B cell (primary cell): ENCODE measurements at regions not wholly inside any gene's neighbourhood (a gene's known extent, or its start where the extent isn't known, plus 50 kb on each side); places are given as distances from the start of the nearest gene placed in this dataset.

Experiments
- ATAC-seq: fragments of 200-7000 bp; cut with Tn5 transposase; one replicate; pipeline ENCODE4 v1.10.0; 2021; ENCODE audit warnings: low read depth, mild to moderate bottlenecking, moderate number of reproducible peaks, moderate library complexity
- CTCF ChIA-PET: fragments of 350-600 bp; sonication (Branson Sonifier 250); formaldehyde crosslinking; loops from one replicate; lab custom pipeline; 2021; ENCODE audit warnings: antibody characterized with exemption, inconsistent platforms; lab: Charles Lee
- POLR2A ChIA-PET: fragments of 350-600 bp; sonication (Branson Sonifier 250); formaldehyde crosslinking; loops from one replicate; lab custom pipeline; 2021; ENCODE audit warnings: antibody characterized with exemption; lab: Charles Lee
- DNase-seq: peaks from one replicate; pipeline ENCODE4 v3.0.0; 2013
- H2AFZ ChIP-seq: 2 replicates; pipeline ENCODE4 v1.6.1; 2012; ENCODE audit warnings: mild to moderate bottlenecking, low read depth, low read length; ENCODE audit not compliant: insufficient read depth, poor library complexity, severe bottlenecking
- H3K27ac ChIP-seq, 2 donors: 1 replicate in 1 of 2; 2 replicates in 1 of 2; pipeline ENCODE4 v1.5.1; 2012 to 2013; ENCODE audit warnings: low read length in 2 of 2, mild to moderate bottlenecking in 2 of 2, moderate library complexity in 1 of 2
- H3K27me3 ChIP-seq, 4 experiments: fragments of 200-600 bp in 1 of 4; sonication (generic) in 1 of 4; replicated peaks in 1 of 4; 1 replicate in 2 of 4; 2 replicates in 2 of 4; pipeline versions ENCODE4 v1.6.1 to v1.7.0; 2013 to 2016; ENCODE audit warnings: low read length in 3 of 4, mild to moderate bottlenecking in 2 of 4, mixed read lengths in 1 of 4, moderate library complexity in 1 of 4; ENCODE audit not compliant: insufficient read depth in 4 of 4, control insufficient read depth in 3 of 4; ENCODE audit errors: control extremely low read depth in 1 of 4
- H3K36me3 ChIP-seq, 2 experiments: replicated peaks in 1 of 2; 1 replicate in 1 of 2; 2 replicates in 1 of 2; pipeline versions ENCODE4 v1.6.1 to v1.7.1; 2013; ENCODE audit warnings: low read length in 1 of 2; ENCODE audit not compliant: insufficient read depth in 2 of 2, control insufficient read depth in 1 of 2; ENCODE audit errors: control extremely low read depth in 1 of 2, extremely low read depth in 1 of 2
- H3K4me1 ChIP-seq, 2 donors: fragments of 200-600 bp in 1 of 2; sonication (generic) in 1 of 2; 1 replicate in 1 of 2; 2 replicates in 1 of 2; pipeline versions ENCODE4 v1.5.1 to v1.6.1; 2013 to 2017; ENCODE audit warnings: low read length in 2 of 2; ENCODE audit not compliant: control insufficient read depth in 2 of 2, insufficient read depth in 2 of 2
- H3K4me2 ChIP-seq: replicated peaks from 2 replicates; pipeline ENCODE3; 2012; ENCODE audit warnings: mild to moderate bottlenecking, low read depth, low read length; ENCODE audit not compliant: poor library complexity, severe bottlenecking
- H3K4me3 ChIP-seq, 5 experiments: fragments of 200-600 bp in 1 of 5; sonication (generic) in 1 of 5; 1 replicate in 3 of 5; 2 replicates in 2 of 5; pipeline versions ENCODE4 v1.5.1 to v1.7.0; 2011 to 2016; ENCODE audit warnings: low read length in 4 of 5, mild to moderate bottlenecking in 4 of 5, low read depth in 2 of 5, control low read depth in 1 of 5, moderate library complexity in 1 of 5; ENCODE audit not compliant: insufficient read depth in 1 of 5; ENCODE audit errors: control extremely low read depth in 1 of 5, extremely low read depth in 1 of 5
- H3K79me2 ChIP-seq: fragments of 200-600 bp; sonication (generic); one replicate; pipeline ENCODE4 v1.6.0; 2016; ENCODE audit warnings: low read length; ENCODE audit not compliant: control insufficient read depth, insufficient read depth
- H3K9ac ChIP-seq: fragments of 200-600 bp; sonication (generic); 2 replicates; pipeline ENCODE4 v1.6.1; 2017; ENCODE audit warnings: mild to moderate bottlenecking, low read length, moderate library complexity
- H3K9me3 ChIP-seq, 3 donors: one replicate each; pipeline versions ENCODE4 v1.6.1 to v1.7.1; 2013; ENCODE audit warnings: low read length in 2 of 3; ENCODE audit not compliant: control insufficient read depth in 2 of 3, insufficient read depth in 1 of 3; ENCODE audit errors: control extremely low read depth in 1 of 3
- H4K20me1 ChIP-seq: 2 replicates; pipeline ENCODE4 v1.6.0; 2012; ENCODE audit warnings: mild to moderate bottlenecking, low read length; ENCODE audit not compliant: insufficient read depth, control insufficient read depth, poor library complexity, severe bottlenecking
- H3K27ac Mint-ChIP-seq: one replicate; pipeline ENCODE4 v1.8.0; 2021; ENCODE audit warnings: mixed read lengths
- H3K27me3 Mint-ChIP-seq: one replicate; pipeline ENCODE4 v1.8.0; 2021; ENCODE audit warnings: mixed read lengths
- H3K4me1 Mint-ChIP-seq: one replicate; pipeline ENCODE4 v1.8.0; 2021; ENCODE audit warnings: mixed read lengths
- H3K4me3 Mint-ChIP-seq: one replicate; pipeline ENCODE4 v1.8.0; 2021; ENCODE audit warnings: mixed read lengths
- H3K9me3 Mint-ChIP-seq: one replicate; pipeline ENCODE4 v1.8.0; 2022; ENCODE audit warnings: mixed read lengths; ENCODE audit not compliant: insufficient read depth
- CTCF ChIP-seq: fragments of 200-600 bp; IDR thresholded peaks from one replicate; pipeline ENCODE4 v1.8.0; 2022; ENCODE audit warnings: antibody characterized with exemption, mild to moderate bottlenecking
- EZH2 ChIP-seq: IDR thresholded peaks from 2 replicates; pipeline ENCODE4 v1.6.1; 2012; ENCODE audit warnings: borderline replicate concordance, low read depth, mild to moderate bottlenecking, moderate library complexity, low read length; ENCODE audit not compliant: insufficient read depth, poor library complexity, severe bottlenecking
- WGBS: methylation state at CpG from one replicate; pipeline ENCODE4 v1.1.5; 2013; ENCODE audit warnings: missing lambda C conversion rate; ENCODE audit not compliant: insufficient coverage; 5-methylcytosine and 5-hydroxymethylcytosine counted together
- intact Hi-C: fragments of 100-400 bp; cut with micrococcal nuclease; formaldehyde crosslinking; loops from one replicate; pipeline ENCODE4 v1.10.0; 2022

GRCh38 chr2:173669888-173670287, 295.3 kb downstream of the SP3 start:
- no peaks in the 10 kb centered on the region for H3K4me1 ChIP-seq
- no peak overlapping the region for H3K4me2 ChIP-seq
- peaks cover 0 to 13% (median 2%) of the 10 kb centered on the region in 4 experiments for H3K27me3 ChIP-seq
- TF ChIP-seq CTCF = no peak
- TF ChIP-seq EZH2 = no peak
- no peak for ATAC-seq
- ChIA-PET CTCF (no interaction called here), POLR2A (no interaction called here)
- peaks cover 26% of the 10 kb centered on the region for H3K27me3 Mint-ChIP-seq
- H2AFZ ChIP-seq = no peak overlapping the region
- no peaks in the 10 kb centered on the region for H3K9me3 ChIP-seq
- H3K9me3 Mint-ChIP-seq = no peaks in the 10 kb centered on the region
- no peaks in the 10 kb centered on the region for H3K36me3 ChIP-seq
- no peak overlapping the region for H3K27ac ChIP-seq
- no peak overlapping the region for H3K4me3 ChIP-seq
- intact Hi-C loops = no loop called here
- H3K4me1 Mint-ChIP-seq = no peaks in the 10 kb centered on the region
- H3K79me2 ChIP-seq = no peaks in the 10 kb centered on the region
- H3K4me3 Mint-ChIP-seq = no peak overlapping the region
- H3K9ac ChIP-seq = no peak overlapping the region
- H3K27ac Mint-ChIP-seq = no peak overlapping the region
- H4K20me1 ChIP-seq = no peaks in the 10 kb centered on the region
- DNase-seq = no peak

GRCh38 chr2:173672573-173673340, 292.4 kb downstream of the SP3 start:
- ChIA-PET CTCF (no interaction called here), POLR2A (no interaction called here)
- Histone ChIP-seq H3K9me3 (no peaks in the 10 kb centered on the region), H3K36me3 (no peaks in the 10 kb centered on the region), H3K4me1 (no peaks in the 10 kb centered on the region), H3K27ac (no peak overlapping the region), H3K9ac (no peak overlapping the region), H3K4me3 (no peak overlapping the region), H3K27me3 (peaks cover 0 to 8% (median 2%) of the 10 kb centered on the region in 4 experiments), H2AFZ (no peak overlapping the region), H3K79me2 (no peaks in the 10 kb centered on the region), H4K20me1 (no peaks in the 10 kb centered on the region), H3K4me2 (no peak overlapping the region)
- no peaks in the 10 kb centered on the region for H3K4me1 Mint-ChIP-seq
- intact Hi-C loops = no loop called here
- ATAC-seq = no peak
- TF ChIP-seq EZH2 = no peak
- TF ChIP-seq CTCF = no peak
- no peak overlapping the region for H3K4me3 Mint-ChIP-seq
- peaks cover 30% of the 10 kb centered on the region for H3K27me3 Mint-ChIP-seq
- no CpG with 5 or more reads among the region's 3 CpGs for WGBS
- H3K9me3 Mint-ChIP-seq = no peaks in the 10 kb centered on the region
- no peak overlapping the region for H3K27ac Mint-ChIP-seq
- DNase-seq = no peak
